NOMO-1 treated with DMSO at 0.1 percent for 48 hours (cell line): ENCODE measurements at regions not wholly inside any gene's neighbourhood (a gene's known extent, or its start where the extent isn't known, plus 50 kb on each side); places are given as distances from the start of the nearest gene placed in this dataset.
"Not testable (repeated sequence)": the region's sequence is repeated elsewhere in the genome, so short reads cannot be mapped to it uniquely, and the experiment has no call there.

Experiments used
- DNase-seq: peaks from one replicate; lab custom pipeline; 2025; ENCODE audit not compliant: unreplicated experiment; lab: John Stamatoyannopoulos, UW

- DNase-seq = no peak
These were observed 627.0 kb upstream of the FBXO33 start for GRCh38 chr14:40058901-40059897.

- no peak for DNase-seq
These were observed 621.2 kb upstream of the FBXO33 start for GRCh38 chr14:40053416-40053815.

GRCh38 chr14:40028991-40029390 lies 596.8 kb upstream of the FBXO33 start:
- no peak for DNase-seq

GRCh38 chr14:40025101-40025500 lies 592.9 kb upstream of the FBXO33 start:
- no peak for DNase-seq

GRCh38 chr14:40010961-40011360 lies 578.7 kb upstream of the FBXO33 start:
- DNase-seq = no peak

GRCh38 chr14:40009771-40010170 lies 577.5 kb upstream of the FBXO33 start:
- no peak for DNase-seq

- not testable (repeated sequence) for DNase-seq
These were observed 576.1 kb upstream of the FBXO33 start for GRCh38 chr14:40008345-40008744.

GRCh38 chr14:40004871-40005500 lies 572.8 kb upstream of the FBXO33 start:
- DNase-seq = no peak

GRCh38 chr14:40003773-40004172 lies 571.5 kb upstream of the FBXO33 start:
- DNase-seq = no peak

GRCh38 chr14:39998854-39999253 lies 566.6 kb upstream of the FBXO33 start:
- no peak for DNase-seq

- DNase-seq = no peak
These were observed 565.9 kb upstream of the FBXO33 start for GRCh38 chr14:39998114-39998513.

GRCh38 chr14:39991041-39991440 lies 558.8 kb upstream of the FBXO33 start:
- DNase-seq = no peak

GRCh38 chr14:39988939-39989338 lies 556.7 kb upstream of the FBXO33 start:
- peak; percentile 39 for DNase-seq

- no peak for DNase-seq
These were observed 552.1 kb upstream of the FBXO33 start for GRCh38 chr14:39984323-39984722.

GRCh38 chr14:39977198-39977597 lies 545.0 kb upstream of the FBXO33 start:
- DNase-seq = no peak

- no peak for DNase-seq
These were observed 541.8 kb upstream of the FBXO33 start for GRCh38 chr14:39974036-39974435.

GRCh38 chr14:39972704-39973103 lies 540.5 kb upstream of the FBXO33 start:
- no peak for DNase-seq

- no peak for DNase-seq
These were observed 535.7 kb upstream of the FBXO33 start for GRCh38 chr14:39967885-39968284.

GRCh38 chr14:39957987-39958386 lies 525.8 kb upstream of the FBXO33 start:
- DNase-seq = no peak

- no peak for DNase-seq
These were observed 525.1 kb upstream of the FBXO33 start for GRCh38 chr14:39957290-39957689.

GRCh38 chr14:39956372-39956771 lies 524.1 kb upstream of the FBXO33 start:
- no peak for DNase-seq

GRCh38 chr14:39948235-39948634 lies 516.0 kb upstream of the FBXO33 start:
- no peak for DNase-seq
